Sigmoid colon (tissue), 4 donors: ENCODE measurements at regions not wholly inside any gene's neighbourhood (a gene's known extent, or its start where the extent isn't known, plus 50 kb on each side); places are given as distances from the start of the nearest gene placed in this dataset.
"Not testable (repeated sequence)": the region's sequence is repeated elsewhere in the genome, so short reads cannot be mapped to it uniquely, and the experiment has no call there.

Experiments
- POLR2A ChIP-seq, 2 donors: fragments of 450-650 bp; IDR thresholded peaks; one replicate each; pipeline ENCODE4 v1.6.1; 2016; ENCODE audit warnings: antibody characterized with exemption in 2 of 2, mild to moderate bottlenecking in 2 of 2, moderate library complexity in 2 of 2
- POLR2AphosphoS5 ChIP-seq, 4 donors: sonication (generic); formaldehyde crosslinking; IDR thresholded peaks; one replicate each; pipeline ENCODE4 v1.6.1; 2017; ENCODE audit warnings: antibody characterized with exemption in 4 of 4
- TF ChIP-seq, protein P1 (sequence below), 4 experiments: fragments of 450-650 bp in 3 of 4; fragments of 200-600 bp in 1 of 4; IDR thresholded peaks; one replicate each; pipeline ENCODE4 v1.5.1; 2016 to 2019; ENCODE audit warnings: antibody characterized with exemption in 4 of 4, mild to moderate bottlenecking in 3 of 4, moderate library complexity in 2 of 4

DNA sequence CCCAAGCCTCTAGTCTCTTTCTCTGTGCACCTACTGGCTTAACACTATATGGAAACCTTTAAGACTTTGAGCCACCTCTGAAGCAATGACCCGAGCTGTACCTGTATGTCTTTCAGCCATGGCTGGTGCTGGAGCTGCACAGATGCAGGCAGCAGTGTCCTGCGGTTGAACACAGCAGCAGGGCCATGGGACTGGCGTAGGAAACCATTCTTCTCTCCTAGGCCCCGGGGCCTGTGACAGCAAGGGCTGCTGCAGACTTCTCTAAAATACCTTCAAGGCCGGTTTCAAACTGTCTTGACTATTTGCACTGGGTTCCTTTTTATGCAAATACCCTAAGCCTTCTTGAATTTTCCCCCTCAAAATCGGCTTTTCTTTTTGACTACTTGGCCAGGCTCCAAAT is 243.6 kb downstream of the CWH43 start:
- TF ChIP-seq, protein P1, sequence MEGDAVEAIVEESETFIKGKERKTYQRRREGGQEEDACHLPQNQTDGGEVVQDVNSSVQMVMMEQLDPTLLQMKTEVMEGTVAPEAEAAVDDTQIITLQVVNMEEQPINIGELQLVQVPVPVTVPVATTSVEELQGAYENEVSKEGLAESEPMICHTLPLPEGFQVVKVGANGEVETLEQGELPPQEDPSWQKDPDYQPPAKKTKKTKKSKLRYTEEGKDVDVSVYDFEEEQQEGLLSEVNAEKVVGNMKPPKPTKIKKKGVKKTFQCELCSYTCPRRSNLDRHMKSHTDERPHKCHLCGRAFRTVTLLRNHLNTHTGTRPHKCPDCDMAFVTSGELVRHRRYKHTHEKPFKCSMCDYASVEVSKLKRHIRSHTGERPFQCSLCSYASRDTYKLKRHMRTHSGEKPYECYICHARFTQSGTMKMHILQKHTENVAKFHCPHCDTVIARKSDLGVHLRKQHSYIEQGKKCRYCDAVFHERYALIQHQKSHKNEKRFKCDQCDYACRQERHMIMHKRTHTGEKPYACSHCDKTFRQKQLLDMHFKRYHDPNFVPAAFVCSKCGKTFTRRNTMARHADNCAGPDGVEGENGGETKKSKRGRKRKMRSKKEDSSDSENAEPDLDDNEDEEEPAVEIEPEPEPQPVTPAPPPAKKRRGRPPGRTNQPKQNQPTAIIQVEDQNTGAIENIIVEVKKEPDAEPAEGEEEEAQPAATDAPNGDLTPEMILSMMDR (IDR thresholded peaks at IDR 0.05), result not testable (repeated sequence)
- TF ChIP-seq POLR2A, POLR2AphosphoS5 (IDR thresholded peaks at IDR 0.05): not testable (repeated sequence)
